Fibroblast of lung (primary cell): ENCODE measurements at regions not wholly inside any gene's neighbourhood (a gene's known extent, or its start where the extent isn't known, plus 50 kb on each side); places are given as distances from the start of the nearest gene placed in this dataset.

ENCODE experiments used
- CTCF ChIP-seq, 2 donors: IDR thresholded peaks in 1 of 2; conservative IDR thresholded peaks in 1 of 2; 1 replicate in 1 of 2; 2 replicates in 1 of 2; pipeline ENCODE4 v1.5.1; 2011 to 2012; ENCODE audit warnings: low read length in 2 of 2, control low read depth in 1 of 2, inconsistent platforms in 1 of 2, low read depth in 1 of 2, mild to moderate bottlenecking in 1 of 2
- EZH2 ChIP-seq: IDR thresholded peaks from 2 replicates; pipeline ENCODE4 v1.5.1; 2012; ENCODE audit warnings: low read length, control low read depth, mild to moderate bottlenecking; ENCODE audit errors: missing control alignments

- TF ChIP-seq CTCF (conservative IDR thresholded peaks at IDR 0.05 in 1 of 2, IDR thresholded peaks at IDR 0.05 in 1 of 2; ENCODE audit: low read depth in 1 of 2, low read length in 2 of 2): no peak
- TF ChIP-seq EZH2: no peak
These were observed 117.2 kb downstream of the BANF2 start for GRCh38 chr20:17816804-17817587.
